Fibroblast of skin of scalp (primary cell): ENCODE measurements at regions not wholly inside any gene's neighbourhood (a gene's known extent, or its start where the extent isn't known, plus 50 kb on each side); places are given as distances from the start of the nearest gene placed in this dataset.

ENCODE experiments used
- DNase-seq: peaks from one replicate; pipeline ENCODE4 v3.0.0-alpha.2; 2013

DNA sequence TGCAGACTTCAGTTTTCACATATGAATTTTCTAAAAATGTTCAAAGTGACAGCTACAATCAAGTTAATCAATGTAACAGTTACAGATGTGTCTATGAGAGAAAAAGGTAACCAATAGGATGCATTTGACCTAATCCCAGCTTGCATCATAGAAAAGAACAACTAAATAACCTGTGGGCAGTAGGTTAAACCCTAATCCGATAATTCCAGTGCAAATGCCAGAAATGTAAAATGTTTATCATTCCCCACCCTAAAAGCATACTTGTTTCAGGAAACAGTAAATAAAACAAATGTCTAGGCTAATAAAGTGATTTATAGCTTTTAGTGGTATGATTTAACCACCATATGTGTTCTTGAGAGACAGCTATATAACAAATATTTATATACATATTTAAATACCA lies 592.6 kb downstream of the PRELID2 start:
- no peak for DNase-seq

- DNase-seq = peak; percentile 38
Measured at GRCh38 chr5:145237843-145238242, 597.3 kb downstream of the PRELID2 start.

DNA sequence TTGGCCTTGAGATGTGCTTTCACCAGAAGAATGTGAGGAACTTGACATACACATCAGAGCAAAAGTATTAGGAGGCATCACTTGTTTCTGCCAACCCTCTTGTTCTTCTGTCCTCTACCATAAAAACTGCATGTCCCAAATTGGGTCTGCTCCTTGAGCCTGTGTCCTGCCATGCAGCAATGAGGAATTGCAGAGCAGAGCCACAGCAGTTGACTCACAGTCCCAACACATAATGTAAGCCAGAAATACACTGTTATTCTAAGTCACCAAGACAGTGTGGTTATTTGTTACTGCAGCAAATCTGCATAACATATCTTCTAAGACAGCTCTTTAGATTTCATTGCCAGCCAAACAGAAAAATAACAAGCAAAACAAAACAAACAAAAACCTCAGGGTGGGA lies 598.2 kb downstream of the PRELID2 start:
- DNase-seq = peak; percentile 25

- DNase-seq = no peak
Measured at GRCh38 chr5:145236127-145236526, 599.0 kb downstream of the PRELID2 start.

DNA sequence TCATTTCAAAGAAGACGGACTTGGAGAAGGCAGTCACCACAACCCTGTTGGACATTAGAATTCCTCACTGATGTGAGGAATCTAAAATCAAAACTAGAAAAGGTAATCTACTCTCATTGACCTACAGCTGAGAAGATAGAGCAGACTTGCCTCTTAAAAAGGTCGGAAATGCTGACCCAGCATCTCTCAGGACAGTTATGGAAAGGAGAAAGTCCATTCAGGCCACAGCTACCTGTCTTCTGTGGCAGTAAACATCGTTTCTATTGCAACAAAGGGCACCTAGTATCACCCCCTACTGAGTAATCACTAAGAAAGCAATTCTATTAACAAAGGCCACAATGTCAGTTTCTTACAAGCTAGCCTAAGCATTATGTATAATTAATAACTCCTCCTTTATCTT lies 601.7 kb downstream of the PRELID2 start:
- no peak for DNase-seq

DNA sequence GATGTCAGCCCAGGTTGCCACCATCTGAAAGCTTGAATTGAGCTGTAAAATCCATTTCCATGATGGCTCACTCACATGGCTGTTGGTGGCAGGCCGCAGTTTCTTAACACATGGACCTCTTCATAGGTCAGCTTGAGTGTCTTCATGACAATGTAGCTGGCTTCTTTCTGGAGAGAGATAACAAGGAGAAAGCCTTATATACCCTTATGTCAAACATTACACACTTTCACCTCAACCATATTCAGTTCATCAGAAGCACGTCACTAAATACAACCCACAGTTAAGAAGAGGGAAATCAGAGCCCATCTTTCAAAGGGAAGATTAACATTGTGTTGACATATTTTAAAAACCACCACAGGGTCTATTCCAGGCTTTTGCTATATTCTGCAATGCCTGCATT lies 604.4 kb downstream of the PRELID2 start:
- no peak for DNase-seq

GRCh38 chr5:145228564-145228963 lies 606.6 kb downstream of the PRELID2 start:
- DNase-seq = no peak

- no peak for DNase-seq
Measured at GRCh38 chr5:145227881-145228280, 607.3 kb downstream of the PRELID2 start.

- no peak for DNase-seq
Measured at GRCh38 chr5:145226726-145227125, 608.4 kb downstream of the PRELID2 start.

DNA sequence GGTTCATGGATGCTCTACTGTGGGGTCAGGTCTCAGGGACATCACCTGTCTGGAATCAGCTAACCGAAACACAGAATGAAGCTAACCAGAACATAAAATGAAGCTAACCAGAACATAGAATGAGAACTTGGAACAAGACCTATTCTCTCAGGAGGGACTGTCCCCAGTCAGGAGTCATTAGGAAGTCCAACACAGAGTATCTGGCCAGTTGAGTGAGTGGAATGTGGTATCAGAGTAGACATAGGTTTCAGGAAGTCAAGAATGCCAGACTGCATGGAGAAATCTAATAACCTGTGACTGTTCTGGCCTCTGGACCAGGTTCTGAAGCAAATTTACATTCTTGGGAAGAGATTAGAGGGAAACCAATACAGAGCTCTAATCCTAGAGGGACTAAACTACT lies 609.6 kb downstream of the PRELID2 start:
- no peak for DNase-seq

DNA sequence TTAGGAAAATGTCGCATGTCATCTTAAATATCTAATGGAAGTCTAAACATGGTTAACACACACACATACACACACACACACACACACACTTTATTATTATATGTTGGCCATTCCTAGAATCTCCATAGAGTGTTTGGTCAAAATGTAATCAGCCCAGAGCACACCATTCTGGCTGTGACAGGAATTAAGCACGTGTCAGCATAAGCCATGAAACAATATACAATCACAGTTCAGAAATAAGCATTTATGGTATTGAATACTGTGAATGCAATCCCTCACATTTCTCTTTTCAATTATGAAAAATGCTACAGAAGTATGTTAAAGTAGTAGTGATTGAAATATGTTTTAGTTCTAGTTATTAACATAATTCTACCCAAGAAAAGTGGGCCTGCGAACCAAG lies 611.6 kb downstream of the PRELID2 start:
- no peak for DNase-seq

- DNase-seq = no peak
Measured at GRCh38 chr5:145222622-145223021, 612.5 kb downstream of the PRELID2 start.

- no peak for DNase-seq
Measured at GRCh38 chr5:145221416-145221815, 613.7 kb downstream of the PRELID2 start.

DNA sequence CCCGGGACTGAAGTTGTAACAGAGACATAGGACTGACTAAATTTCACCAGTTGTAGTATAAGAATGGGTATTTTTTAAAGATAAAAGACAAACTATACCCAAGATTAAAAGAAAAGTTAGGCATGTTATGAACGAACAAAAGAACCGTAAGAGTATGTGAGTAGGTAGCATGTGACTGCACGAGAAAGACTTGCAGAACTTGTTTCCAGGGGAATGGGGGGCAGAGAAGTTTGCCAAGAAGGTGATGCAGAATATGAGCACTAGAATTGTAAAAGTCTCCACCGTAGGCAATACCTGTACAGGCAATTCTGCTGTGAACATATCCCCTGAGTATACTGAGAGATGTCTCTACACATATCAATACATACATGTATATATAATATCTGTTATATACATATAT lies 614.7 kb downstream of the PRELID2 start:
- DNase-seq = no peak

GRCh38 chr5:145218982-145219381 lies 616.2 kb downstream of the PRELID2 start:
- DNase-seq = no peak

GRCh38 chr5:145218019-145218418 lies 617.1 kb downstream of the PRELID2 start:
- DNase-seq = no peak

- no peak for DNase-seq
Measured at GRCh38 chr5:145210020-145210419, 625.1 kb downstream of the PRELID2 start.

DNA sequence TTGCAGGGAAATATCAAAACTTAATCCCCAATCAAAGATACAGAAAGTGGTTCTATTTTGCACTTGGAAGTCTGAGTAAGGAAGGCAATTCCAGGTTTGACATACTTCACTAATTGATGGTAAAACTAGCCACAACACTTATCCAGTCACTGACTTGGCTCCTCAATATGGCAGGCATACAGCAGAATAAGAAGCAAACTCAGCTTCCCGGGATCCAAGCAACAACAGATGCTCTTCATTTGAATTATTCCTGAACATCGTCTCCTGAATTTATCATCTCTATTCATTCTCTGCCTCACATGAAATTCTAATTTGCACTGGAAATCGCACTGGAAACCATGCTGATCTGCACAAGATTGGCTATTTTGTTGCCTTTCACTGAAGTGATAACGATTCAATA lies 629.6 kb downstream of the PRELID2 start:
- no peak for DNase-seq

DNA sequence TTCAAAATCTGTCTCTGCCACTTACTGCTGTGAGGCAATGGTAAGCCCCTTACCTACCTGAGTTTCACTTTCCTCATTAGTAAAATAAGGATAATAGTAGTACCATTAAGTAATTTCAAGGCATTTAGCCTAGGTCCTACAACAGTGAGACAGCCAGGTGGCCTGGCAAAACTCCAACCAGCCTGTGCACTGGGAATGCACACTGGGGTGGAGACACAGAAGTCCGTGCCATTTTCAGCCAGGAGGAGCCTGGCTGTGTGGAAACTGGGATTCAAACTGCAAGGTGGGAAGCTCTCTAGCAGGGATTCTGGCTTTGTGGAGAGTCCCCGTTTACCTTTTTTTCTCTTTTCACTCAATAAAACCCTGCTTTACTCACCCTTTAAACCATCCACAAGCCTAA lies 630.4 kb downstream of the PRELID2 start:
- no peak for DNase-seq

- no peak for DNase-seq
Measured at GRCh38 chr5:145203193-145203592, 631.9 kb downstream of the PRELID2 start.

GRCh38 chr5:145198525-145199260 lies 636.4 kb downstream of the PRELID2 start:
- DNase-seq = no peak

GRCh38 chr5:145189746-145190145 lies 645.4 kb downstream of the PRELID2 start:
- no peak for DNase-seq

DNA sequence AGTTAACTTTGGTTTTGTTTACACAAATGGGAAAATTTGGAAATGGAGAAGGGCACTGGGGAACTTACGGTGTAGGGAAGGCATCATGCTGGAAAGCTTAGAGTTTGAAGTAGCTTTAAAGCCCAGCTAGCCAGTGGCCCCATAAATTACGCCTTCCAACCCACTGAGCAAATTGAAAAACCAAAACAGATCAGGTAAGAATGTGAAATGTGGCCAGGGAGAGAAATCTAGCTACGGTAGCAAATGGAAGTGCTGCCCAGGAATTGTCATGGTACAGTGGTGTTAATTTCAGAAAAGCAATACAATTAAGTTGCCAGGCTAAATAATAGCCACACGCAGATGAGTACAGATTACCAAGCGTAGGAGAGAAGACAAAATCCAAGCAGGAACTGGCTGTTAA lies 654.8 kb downstream of the PRELID2 start:
- DNase-seq = no peak

DNA sequence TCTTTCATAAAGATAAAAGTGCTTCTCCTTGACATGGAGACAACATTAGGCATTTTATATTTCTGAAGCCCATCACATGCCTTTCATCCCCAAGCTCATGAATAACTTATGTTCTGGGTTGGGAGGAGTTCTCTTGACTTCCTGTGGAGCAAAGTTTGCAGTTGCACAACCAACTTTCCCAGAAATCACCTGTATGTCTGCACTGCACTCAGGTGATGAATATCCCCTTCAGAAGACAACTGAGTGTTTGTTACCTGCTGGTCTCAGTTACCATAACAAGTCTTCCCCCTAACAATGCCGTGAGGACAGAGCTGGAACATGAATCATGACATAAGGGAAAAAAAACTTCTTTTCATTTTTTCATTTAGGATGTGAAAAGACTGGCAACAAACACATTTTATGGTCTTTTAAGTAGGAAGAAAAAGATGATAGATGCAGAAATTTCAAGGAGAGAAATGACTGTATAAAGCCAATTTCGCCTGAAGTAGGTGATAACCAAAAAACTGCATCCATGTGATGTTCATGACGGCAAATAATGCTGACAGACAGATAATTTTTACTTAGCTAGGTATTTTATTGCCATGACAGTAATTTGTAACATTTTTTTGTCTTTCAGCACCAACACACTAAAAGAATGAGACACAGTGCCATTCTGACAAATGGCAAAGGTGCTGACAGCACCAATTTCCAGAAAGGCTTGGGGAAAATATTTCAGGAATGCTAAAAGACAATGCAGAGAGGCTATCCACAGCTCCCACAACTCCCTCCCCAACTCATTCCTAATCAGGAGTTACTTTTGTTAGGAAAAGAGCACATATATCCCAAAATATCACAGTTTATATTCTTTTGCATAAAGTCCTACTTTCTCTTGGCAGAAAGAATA lies 656.3 kb downstream of the PRELID2 start:
- peak; percentile 30 for DNase-seq
